ENCODE measurements at regions not wholly inside any gene's neighbourhood (a gene's known extent, or its start where the extent isn't known, plus 50 kb on each side); places are given as distances from the start of the nearest gene placed in this dataset.
"Not testable (repeated sequence)": the region's sequence is repeated elsewhere in the genome, so short reads cannot be mapped to it uniquely, and the experiment has no call there.

GRCh38 chr7:69203871-69204270 is 394.4 kb upstream of the AUTS2 start:
- no peak for DNase-seq (ENCODE audit: low spot score)

GRCh38 chr7:69204943-69205342 is 393.3 kb upstream of the AUTS2 start:
- no peak for DNase-seq (ENCODE audit: low spot score)

- DNase-seq (ENCODE audit: low spot score) = no peak
Measured at GRCh38 chr7:69205581-69205980, 392.7 kb upstream of the AUTS2 start.

GRCh38 chr7:69208276-69208675 is 390.0 kb upstream of the AUTS2 start:
- no peak for DNase-seq (ENCODE audit: low spot score)

- DNase-seq (ENCODE audit: low spot score) = peak; percentile 19
Measured at GRCh38 chr7:69208848-69209247, 389.4 kb upstream of the AUTS2 start.

GRCh38 chr7:69211336-69211735 is 386.9 kb upstream of the AUTS2 start:
- no peak for DNase-seq (ENCODE audit: low spot score)

- peak; percentile 16 for DNase-seq (ENCODE audit: low spot score)
Measured at GRCh38 chr7:69211739-69212138, 386.5 kb upstream of the AUTS2 start.

- DNase-seq (ENCODE audit: low spot score) = no peak
Measured at GRCh38 chr7:69213878-69214277, 384.4 kb upstream of the AUTS2 start.

- DNase-seq (ENCODE audit: low spot score) = not testable (repeated sequence)
Measured at GRCh38 chr7:69215516-69215915, 382.8 kb upstream of the AUTS2 start.

- DNase-seq (ENCODE audit: low spot score) = no peak
Measured at GRCh38 chr7:69217516-69218350, 380.5 kb upstream of the AUTS2 start.

- DNase-seq (ENCODE audit: low spot score) = no peak
Measured at GRCh38 chr7:69218576-69218975, 379.7 kb upstream of the AUTS2 start.

GRCh38 chr7:69219381-69219780 is 378.9 kb upstream of the AUTS2 start:
- no peak for DNase-seq (ENCODE audit: low spot score)

- no peak for DNase-seq (ENCODE audit: low spot score)
Measured at GRCh38 chr7:69225259-69225943, 372.9 kb upstream of the AUTS2 start.

- DNase-seq (ENCODE audit: low spot score) = no peak
Measured at GRCh38 chr7:69228212-69228811, 370.0 kb upstream of the AUTS2 start.

- DNase-seq (ENCODE audit: low spot score) = no peak
Measured at GRCh38 chr7:69232445-69233376, 365.6 kb upstream of the AUTS2 start.

- no peak for DNase-seq (ENCODE audit: low spot score)
Measured at GRCh38 chr7:69237541-69237940, 360.7 kb upstream of the AUTS2 start.

GRCh38 chr7:69243016-69243415 is 355.3 kb upstream of the AUTS2 start:
- DNase-seq (ENCODE audit: low spot score) = no peak

GRCh38 chr7:69244701-69245100 is 353.6 kb upstream of the AUTS2 start:
- no peak for DNase-seq (ENCODE audit: low spot score)

GRCh38 chr7:69245646-69246045 is 352.6 kb upstream of the AUTS2 start:
- no peak for DNase-seq (ENCODE audit: low spot score)

- no peak for DNase-seq (ENCODE audit: low spot score)
Measured at GRCh38 chr7:69246758-69247157, 351.5 kb upstream of the AUTS2 start.

- not testable (repeated sequence) for DNase-seq (ENCODE audit: low spot score)
Measured at GRCh38 chr7:69248382-69248828, 349.9 kb upstream of the AUTS2 start.

GRCh38 chr7:69250958-69251357 is 347.3 kb upstream of the AUTS2 start:
- DNase-seq (ENCODE audit: low spot score) = no peak

Measured in germinal center (tissue), 1 donor.